Effector memory CD4-positive, alpha-beta T cell (primary cell): ENCODE measurements at regions not wholly inside any gene's neighbourhood (a gene's known extent, or its start where the extent isn't known, plus 50 kb on each side); places are given as distances from the start of the nearest gene placed in this dataset.

Experiments used
- DNase-seq, 3 donors: peaks; one replicate each; pipeline ENCODE4 v3.0.0-alpha.2; 2020
- H3K27ac ChIP-seq: 2 replicates; pipeline ENCODE4 v1.7.0; 2013; ENCODE audit warnings: mild to moderate bottlenecking, low read length, moderate library complexity; ENCODE audit not compliant: insufficient read depth, poor library complexity, severe bottlenecking
- H3K27me3 ChIP-seq: replicated peaks from 2 replicates; pipeline ENCODE4 v1.7.0; 2013; ENCODE audit warnings: mild to moderate bottlenecking, low read length; ENCODE audit not compliant: insufficient read depth, control insufficient read depth, poor library complexity, severe bottlenecking
- H3K36me3 ChIP-seq: 2 replicates; pipeline ENCODE4 v1.7.0; 2013; ENCODE audit warnings: mild to moderate bottlenecking, low read length, moderate library complexity; ENCODE audit not compliant: control insufficient read depth, insufficient read depth
- H3K4me1 ChIP-seq: 2 replicates; pipeline ENCODE4 v1.7.0; 2013; ENCODE audit warnings: low read length, mild to moderate bottlenecking; ENCODE audit not compliant: control insufficient read depth, insufficient read depth, poor library complexity, severe bottlenecking
- H3K4me3 ChIP-seq: 2 replicates; pipeline ENCODE4 v1.7.0; 2013; ENCODE audit warnings: low read length, low read depth, mild to moderate bottlenecking; ENCODE audit not compliant: insufficient read depth, poor library complexity, severe bottlenecking
- H3K9me3 ChIP-seq: 2 replicates; pipeline ENCODE4 v1.7.0; 2013; ENCODE audit warnings: mild to moderate bottlenecking, low read length, moderate library complexity; ENCODE audit not compliant: control insufficient read depth

GRCh38 chr12:41869432-41869831 is 275.2 kb downstream of the GXYLT1 start:
- no peak overlapping the region for H3K27ac ChIP-seq
- H3K36me3 ChIP-seq: no peaks in the 10 kb centered on the region

GRCh38 chr12:41866878-41867430 is 277.7 kb downstream of the GXYLT1 start:
- Histone ChIP-seq H3K27me3 (no peaks in the 10 kb centered on the region), H3K4me3 (no peak overlapping the region), H3K4me1 (no peaks in the 10 kb centered on the region), H3K27ac (no peak overlapping the region), H3K9me3 (no peaks in the 10 kb centered on the region), H3K36me3 (no peaks in the 10 kb centered on the region)
- no peak for DNase-seq

More at GRCh38 chr12:41869432-41869831, 275.2 kb downstream of the GXYLT1 start:
- Histone ChIP-seq H3K27me3 (no peaks in the 10 kb centered on the region), H3K4me1 (no peaks in the 10 kb centered on the region), H3K4me3 (no peak overlapping the region), H3K9me3 (no peaks in the 10 kb centered on the region)
- DNase-seq: no peak

GRCh38 chr12:41856228-41856627 is 288.4 kb downstream of the GXYLT1 start:
- H3K4me3 ChIP-seq: no peak overlapping the region
- H3K27me3 ChIP-seq: no peaks in the 10 kb centered on the region
- H3K27ac ChIP-seq: no peak overlapping the region
- H3K36me3 ChIP-seq: no peaks in the 10 kb centered on the region
- DNase-seq: no peak
- H3K9me3 ChIP-seq: no peaks in the 10 kb centered on the region
- no peaks in the 10 kb centered on the region for H3K4me1 ChIP-seq

DNA sequence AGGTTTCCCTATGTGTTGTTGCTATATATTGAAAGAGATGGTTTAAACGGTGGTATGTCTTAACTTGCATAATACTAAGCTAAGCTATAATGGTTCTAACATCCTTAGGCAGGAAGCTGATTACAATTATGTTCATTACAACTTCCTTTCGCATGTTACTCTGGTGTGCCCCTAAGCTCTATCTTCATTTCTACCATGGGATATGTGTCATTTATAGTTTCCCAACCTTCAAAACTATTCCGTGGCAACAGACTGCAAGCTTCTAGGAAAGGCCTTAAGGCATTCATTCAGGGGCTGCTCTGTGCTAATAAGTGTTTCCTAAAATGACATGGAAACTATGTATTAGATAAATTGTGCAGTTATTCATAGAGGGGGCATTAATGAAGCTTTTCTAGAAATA is 294.6 kb downstream of the GXYLT1 start:
- Histone ChIP-seq H3K36me3 (no peaks in the 10 kb centered on the region), H3K27ac (no peak overlapping the region), H3K4me1 (no peaks in the 10 kb centered on the region), H3K27me3 (no peaks in the 10 kb centered on the region), H3K9me3 (no peaks in the 10 kb centered on the region), H3K4me3 (no peak overlapping the region)
- DNase-seq: no peak

- no peaks in the 10 kb centered on the region for H3K9me3 ChIP-seq
- no peak overlapping the region for H3K4me3 ChIP-seq
- H3K27me3 ChIP-seq: no peaks in the 10 kb centered on the region
Measured at GRCh38 chr12:41846718-41847117, 298.0 kb downstream of the GXYLT1 start.

DNA sequence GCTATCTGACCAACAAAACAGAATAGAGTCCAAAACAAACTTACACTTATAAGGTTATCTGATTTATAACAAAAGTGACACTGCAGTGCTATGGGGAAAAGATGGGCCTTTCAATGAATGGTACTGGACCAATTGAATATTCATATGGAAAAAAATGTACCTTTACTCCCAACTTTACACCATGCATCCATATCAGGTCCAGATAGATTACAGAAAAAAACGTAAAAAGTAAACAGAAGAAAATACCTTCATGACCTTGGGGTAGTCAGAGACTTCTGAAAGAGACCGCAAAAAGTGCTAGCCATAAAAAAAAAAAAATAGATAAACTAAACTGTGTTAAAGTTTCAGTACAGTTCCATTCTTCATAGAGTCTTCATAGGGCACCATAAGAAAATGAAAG is 308.3 kb downstream of the GXYLT1 start:
- Histone ChIP-seq H3K9me3 (no peaks in the 10 kb centered on the region), H3K36me3 (no peaks in the 10 kb centered on the region), H3K27me3 (no peaks in the 10 kb centered on the region), H3K4me3 (no peak overlapping the region), H3K27ac (no peak overlapping the region), H3K4me1 (no peaks in the 10 kb centered on the region)
- no peak for DNase-seq

More at GRCh38 chr12:41846718-41847117, 298.0 kb downstream of the GXYLT1 start:
- no peaks in the 10 kb centered on the region for H3K4me1 ChIP-seq
- H3K36me3 ChIP-seq: no peaks in the 10 kb centered on the region
- H3K27ac ChIP-seq: no peak overlapping the region
- DNase-seq: no peak

GRCh38 chr12:41835556-41835955 is 309.1 kb downstream of the GXYLT1 start:
- H3K36me3 ChIP-seq: no peaks in the 10 kb centered on the region
- no peak overlapping the region for H3K27ac ChIP-seq
- no peaks in the 10 kb centered on the region for H3K27me3 ChIP-seq
- H3K9me3 ChIP-seq: no peaks in the 10 kb centered on the region
- DNase-seq: no peak
- H3K4me3 ChIP-seq: no peak overlapping the region
- no peaks in the 10 kb centered on the region for H3K4me1 ChIP-seq

- Histone ChIP-seq H3K4me3 (no peak overlapping the region), H3K9me3 (no peaks in the 10 kb centered on the region), H3K4me1 (no peaks in the 10 kb centered on the region), H3K36me3 (no peaks in the 10 kb centered on the region), H3K27me3 (no peaks in the 10 kb centered on the region), H3K27ac (no peak overlapping the region)
- no peak for DNase-seq
Measured at GRCh38 chr12:41819948-41820347, 324.7 kb downstream of the GXYLT1 start.

DNA sequence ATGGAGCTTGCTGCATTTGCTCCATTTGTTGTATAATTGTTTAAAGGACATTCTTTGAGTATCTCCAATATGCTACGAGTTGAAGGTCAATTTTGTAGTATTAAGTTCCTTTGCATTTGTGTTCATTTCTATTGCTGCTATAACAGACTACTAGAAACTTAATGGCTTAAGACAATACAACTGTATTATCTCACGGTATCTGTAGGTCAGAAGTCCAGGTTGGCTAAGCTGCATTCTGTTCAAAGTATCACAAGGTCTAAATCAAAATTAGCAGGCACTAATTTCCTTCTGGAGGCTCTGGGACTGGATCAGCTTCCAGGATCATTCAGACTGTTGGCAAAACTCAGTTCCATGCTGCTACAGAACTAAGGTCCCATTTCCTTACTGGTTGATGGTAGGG is 340.6 kb downstream of the GXYLT1 start:
- Histone ChIP-seq H3K36me3 (no peaks in the 10 kb centered on the region), H3K27ac (no peak overlapping the region), H3K4me1 (no peaks in the 10 kb centered on the region), H3K4me3 (no peak overlapping the region), H3K9me3 (no peaks in the 10 kb centered on the region), H3K27me3 (no peaks in the 10 kb centered on the region)
- DNase-seq: no peak

DNA sequence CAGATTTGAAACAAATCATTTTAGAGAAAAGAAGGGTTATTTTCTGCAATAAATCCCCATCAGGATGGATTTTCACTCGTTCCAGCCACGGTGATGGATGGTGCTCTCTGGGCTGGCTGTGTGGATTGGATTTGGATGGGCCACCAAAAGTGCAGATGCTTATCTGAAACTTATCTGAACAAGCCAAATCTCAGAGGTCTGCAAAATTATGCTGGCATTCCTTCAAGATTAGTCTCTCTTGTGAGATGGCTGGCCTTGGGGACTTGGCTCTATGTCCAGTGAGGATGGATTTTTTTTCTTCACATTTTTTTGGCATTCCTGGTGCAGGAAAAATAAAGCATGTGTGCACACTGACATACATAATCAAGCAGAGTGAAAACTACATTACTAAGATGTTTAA is 341.9 kb downstream of the GXYLT1 start:
- no peaks in the 10 kb centered on the region for H3K36me3 ChIP-seq
- H3K4me3 ChIP-seq: no peak overlapping the region
- no peaks in the 10 kb centered on the region for H3K9me3 ChIP-seq
- H3K27ac ChIP-seq: no peak overlapping the region
- H3K27me3 ChIP-seq: no peaks in the 10 kb centered on the region
- no peaks in the 10 kb centered on the region for H3K4me1 ChIP-seq
- DNase-seq: no peak
